ENCODE measurements at regions not wholly inside any gene's neighbourhood (a gene's known extent, or its start where the extent isn't known, plus 50 kb on each side); places are given as distances from the start of the nearest gene placed in this dataset.

DNA sequence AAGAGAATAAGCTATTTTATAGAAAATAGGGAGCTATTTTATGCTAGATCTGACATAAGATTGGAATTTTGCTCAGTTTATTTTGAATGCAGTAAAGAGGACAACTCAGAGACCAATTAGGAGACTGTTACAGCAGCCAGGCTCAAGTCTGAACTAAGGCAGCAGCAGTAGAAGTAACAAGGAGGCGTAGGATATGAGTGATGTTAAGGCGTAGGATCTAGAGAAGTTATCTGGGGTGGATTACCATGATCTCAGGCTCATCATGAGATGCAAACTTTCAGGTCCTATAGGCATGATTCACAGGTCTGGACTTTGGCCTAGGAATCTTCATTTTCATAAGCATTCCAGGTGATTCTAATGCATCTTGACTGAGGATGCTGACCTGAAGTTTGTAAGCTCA, 108.9 kb upstream of the BLID start:
- peaks cover 18% of the 10 kb centered on the region for H3K4me1 ChIP-seq (ENCODE audit: control insufficient read depth, insufficient read depth, low read length)
- dilution Hi-C loops (cut with HindIII; ENCODE audit: low sequenced_read_pairs, unreplicated experiment), result no loop called here

More for the DNA sequence above, 108.9 kb upstream of the BLID start:
- Histone ChIP-seq H3K18ac (ENCODE audit: low read depth, low read length) (peak overlapping the region; percentile 71), H3K14ac (replicated peaks; ENCODE audit: low read depth, low read length) (0 out of 2 replicates have a peak overlapping the region, but pooled peaks have one; percentile 36), H3K56ac (ENCODE audit: extremely low read depth, insufficient read depth, low read length) (no peak overlapping the region), H3K23ac (ENCODE audit: low read depth, low read length) (no peak overlapping the region), H3K9me1 (ENCODE audit: insufficient read depth, low read length) (peaks cover 7% of the 10 kb centered on the region; the same call in 1 of the 2 replicates), H4K8ac (ENCODE audit: low read depth in 2 of 2, low read length in 2 of 2) (0 out of 4 replicates have a peak overlapping the region, but pooled peaks of 1 of the 2 experiments have one; percentile 18), H2AFZ (replicated peaks; ENCODE audit: low read length, poor library complexity) (no peak overlapping the region), H2AK9ac (replicated peaks; ENCODE audit: low read depth, low read length, poor library complexity) (no peak overlapping the region), H3K9me3 (ENCODE audit: control insufficient read depth, insufficient read depth, low read length) (no peaks in the 10 kb centered on the region), H4K20me1 (ENCODE audit: insufficient read depth, low read length) (no peaks in the 10 kb centered on the region), H3K79me1 (ENCODE audit: low read depth in 1 of 2, low read length in 2 of 2) (0 out of 4 replicates have a peak, but pooled peaks cover 0 to 2% of the 10 kb centered on the region in 2 experiments), H2AK5ac (ENCODE audit: low read depth, low read length) (no peak overlapping the region), H3K9ac (ENCODE audit: low read depth, low read length) (no peak overlapping the region), H3K27me3 (ENCODE audit: control insufficient read depth, insufficient read depth, low read length) (no peaks in the 10 kb centered on the region), H2BK5ac (ENCODE audit: low read depth, low read length, poor library complexity, severe bottlenecking) (no peak overlapping the region), H2BK120ac (ENCODE audit: low read depth, low read length) (peak overlapping the region; percentile 3; the same call in 1 of the 2 replicates), H2BK15ac (ENCODE audit: low read depth, low read length) (0 out of 3 replicates have a peak overlapping the region, but pooled peaks have one; percentile 13), H4K91ac (ENCODE audit: insufficient read depth, low read depth, low read length) (0 out of 2 replicates have a peak overlapping the region, but pooled peaks have one; percentile 10), H3K36me3 (ENCODE audit: control insufficient read depth, insufficient read depth, low read length) (peaks cover 16% of the 10 kb centered on the region), H3K4ac (ENCODE audit: low read depth, low read length) (peak overlapping the region; percentile 33; the same call in 1 of the 2 replicates), H2BK20ac (ENCODE audit: low read depth, low read length) (peak overlapping the region; percentile 5; the same call in 1 of the 2 replicates), H3K4me2 (ENCODE audit: low read depth, low read length) (no peak overlapping the region), H3K27ac (ENCODE audit: insufficient read depth, low read length) (peak overlapping the region; percentile 37; the same call in 1 of the 2 replicates), H3K4me3 (ENCODE audit: insufficient read depth, low read depth, low read length) (no peak overlapping the region), H4K5ac (ENCODE audit: low read depth, low read length) (peak overlapping the region; percentile 58; the same call in 1 of the 2 replicates)
- DNase-seq, result no peak
- intact Hi-C loops (cut with micrococcal nuclease), result no loop called here
- no TSS peak for BruUV-seq (replicated peaks)
- CTCF ChIA-PET, result interaction anchor here (2.1 kb wide), 1 partner anchor 9 kb away, joined by 10 read pairs; no protein-coding TSS in a partner anchor
- WGBS, 2 experiments (ENCODE audit: extremely low coverage in 2 of 2, insufficient read length in 1 of 2), result no CpG with 5 or more reads among the region's 2 CpGs
- no peak; the same call in 1 of the 2 replicates for ATAC-seq (ENCODE audit: low read depth)
- POLR2A ChIA-PET (ENCODE audit: unreplicated experiment), result no interaction called here
- no peak for TF ChIP-seq RFX5 (IDR thresholded peaks at IDR 0.05; ENCODE audit: low read depth, low read length)
- TF ChIP-seq BHLHE40 (IDR thresholded peaks at IDR 0.05; ENCODE audit: low read depth, low read length), result no peak
- no peak for TF ChIP-seq MAFK (IDR thresholded peaks at IDR 0.05; ENCODE audit: low read depth, low read length)
- TF ChIP-seq, protein P1, sequence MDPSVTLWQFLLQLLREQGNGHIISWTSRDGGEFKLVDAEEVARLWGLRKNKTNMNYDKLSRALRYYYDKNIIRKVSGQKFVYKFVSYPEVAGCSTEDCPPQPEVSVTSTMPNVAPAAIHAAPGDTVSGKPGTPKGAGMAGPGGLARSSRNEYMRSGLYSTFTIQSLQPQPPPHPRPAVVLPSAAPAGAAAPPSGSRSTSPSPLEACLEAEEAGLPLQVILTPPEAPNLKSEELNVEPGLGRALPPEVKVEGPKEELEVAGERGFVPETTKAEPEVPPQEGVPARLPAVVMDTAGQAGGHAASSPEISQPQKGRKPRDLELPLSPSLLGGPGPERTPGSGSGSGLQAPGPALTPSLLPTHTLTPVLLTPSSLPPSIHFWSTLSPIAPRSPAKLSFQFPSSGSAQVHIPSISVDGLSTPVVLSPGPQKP (IDR thresholded peaks at IDR 0.05; ENCODE audit: borderline replicate concordance, low read depth, low read length), result no peak
- TF ChIP-seq RAD21 (IDR thresholded peaks at IDR 0.05; ENCODE audit: low read length), result no peak
- in situ Hi-C loops (cut with MboI; ENCODE audit: low sequenced_read_pairs), result loop anchor here (25.0 kb wide), 1 partner anchor 913 kb away; no protein-coding TSS in a partner anchor
